Activated naive CD4-positive, alpha-beta T cell treated with Interleukin-2 at 50 U/mL for 16 hours (primary cell): ENCODE measurements at regions not wholly inside any gene's neighbourhood (a gene's known extent, or its start where the extent isn't known, plus 50 kb on each side); places are given as distances from the start of the nearest gene placed in this dataset.

Source experiments
- DNase-seq: peaks from one replicate; pipeline ENCODE4 v3.0.0-alpha.2; 2020

DNA sequence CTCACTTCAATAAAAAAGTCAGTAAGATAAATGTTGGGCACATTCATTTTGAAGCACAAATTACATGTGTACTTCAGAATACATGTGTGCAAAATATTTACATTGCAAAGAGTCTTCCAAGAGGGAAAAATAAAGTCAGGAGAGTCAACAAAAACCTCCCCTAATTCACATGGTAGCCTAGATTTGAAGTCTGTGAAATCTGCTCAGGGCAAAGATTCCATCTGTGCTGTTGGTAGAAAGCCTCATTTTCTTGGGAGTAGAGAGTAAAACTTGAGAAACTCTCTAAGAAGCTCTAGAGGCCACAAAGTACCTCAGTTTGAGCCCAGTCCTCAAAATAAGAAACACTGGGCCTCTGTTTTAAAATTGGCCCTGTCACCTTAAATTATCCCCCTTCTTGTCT lies 303.4 kb downstream of the RAB28 start:
- DNase-seq = no peak

DNA sequence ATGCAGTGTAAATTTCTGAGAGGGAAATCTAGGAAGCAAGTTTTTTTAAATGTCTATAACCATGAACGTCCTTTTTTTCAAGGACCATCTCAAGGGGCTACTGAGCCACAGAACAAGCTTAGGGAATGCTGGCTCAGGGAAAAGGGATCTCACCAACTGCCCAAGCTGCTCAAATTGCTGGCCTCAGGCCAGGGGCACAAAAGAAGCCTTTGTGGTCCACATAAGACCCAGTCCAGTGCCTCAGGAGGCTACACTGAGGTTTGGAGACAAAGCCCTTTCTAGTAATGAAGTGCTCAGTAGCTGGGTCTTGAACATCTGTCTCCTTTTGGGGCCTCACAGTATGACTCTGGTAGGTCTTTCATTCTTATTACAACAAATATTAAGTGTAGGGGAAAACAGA lies 305.5 kb downstream of the RAB28 start:
- DNase-seq = no peak

DNA sequence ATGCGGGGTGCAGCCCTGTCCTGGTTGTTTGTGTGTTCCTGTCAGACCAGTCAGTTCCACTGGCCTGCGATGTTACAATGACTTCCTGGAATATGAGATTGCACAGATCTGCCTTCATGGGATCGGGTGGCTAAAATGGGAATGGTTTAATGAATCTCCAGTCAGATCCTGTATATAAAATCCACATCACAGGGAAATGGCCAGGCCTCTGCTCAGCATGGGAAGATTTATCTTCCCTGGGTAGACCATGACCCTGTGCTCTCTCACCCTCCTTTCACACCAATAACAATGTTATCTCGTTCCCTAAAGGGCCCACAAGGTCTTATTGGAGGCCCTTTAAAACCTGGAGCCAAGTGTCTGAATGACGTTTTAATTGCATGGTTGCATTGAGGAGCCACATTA lies 307.4 kb downstream of the RAB28 start:
- no peak for DNase-seq

DNA sequence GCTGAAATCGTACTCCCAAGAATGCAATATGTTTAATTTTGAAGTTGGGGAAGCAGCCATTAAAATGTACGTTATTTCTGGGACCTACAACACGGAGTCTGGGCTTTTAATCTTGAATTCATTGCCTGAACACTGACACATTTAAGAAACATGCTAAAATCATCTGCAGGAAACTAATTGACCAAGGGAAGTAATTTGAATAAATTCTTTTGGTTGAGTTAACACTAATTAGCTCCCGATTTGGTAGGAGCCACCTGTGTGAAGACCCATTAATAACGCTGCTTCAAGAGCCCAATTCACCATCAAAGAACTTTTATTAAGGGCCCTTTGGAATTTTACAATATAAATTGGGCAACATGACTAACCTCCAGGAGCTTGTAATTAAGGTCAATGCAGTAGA lies 309.2 kb downstream of the RAB28 start:
- DNase-seq = no peak

DNA sequence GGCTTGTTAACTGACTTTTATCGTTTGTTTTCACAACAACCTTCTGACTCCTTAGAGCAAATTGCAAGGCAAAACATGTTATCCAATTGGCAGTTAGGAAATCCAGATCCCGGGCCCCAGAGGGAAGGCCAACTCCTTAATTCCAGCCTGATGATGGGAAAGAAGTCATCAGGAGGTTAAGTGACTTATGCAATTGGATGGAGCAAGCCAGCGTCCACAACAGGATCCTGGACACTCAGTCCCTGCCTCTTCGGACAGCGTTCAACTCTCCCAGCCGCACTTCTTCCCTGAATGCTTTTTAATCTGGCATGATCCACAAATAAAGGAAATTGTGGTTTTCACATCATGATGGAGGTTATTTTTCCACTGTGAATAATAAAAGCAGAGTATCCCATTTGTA lies 310.1 kb downstream of the RAB28 start:
- no peak for DNase-seq

DNA sequence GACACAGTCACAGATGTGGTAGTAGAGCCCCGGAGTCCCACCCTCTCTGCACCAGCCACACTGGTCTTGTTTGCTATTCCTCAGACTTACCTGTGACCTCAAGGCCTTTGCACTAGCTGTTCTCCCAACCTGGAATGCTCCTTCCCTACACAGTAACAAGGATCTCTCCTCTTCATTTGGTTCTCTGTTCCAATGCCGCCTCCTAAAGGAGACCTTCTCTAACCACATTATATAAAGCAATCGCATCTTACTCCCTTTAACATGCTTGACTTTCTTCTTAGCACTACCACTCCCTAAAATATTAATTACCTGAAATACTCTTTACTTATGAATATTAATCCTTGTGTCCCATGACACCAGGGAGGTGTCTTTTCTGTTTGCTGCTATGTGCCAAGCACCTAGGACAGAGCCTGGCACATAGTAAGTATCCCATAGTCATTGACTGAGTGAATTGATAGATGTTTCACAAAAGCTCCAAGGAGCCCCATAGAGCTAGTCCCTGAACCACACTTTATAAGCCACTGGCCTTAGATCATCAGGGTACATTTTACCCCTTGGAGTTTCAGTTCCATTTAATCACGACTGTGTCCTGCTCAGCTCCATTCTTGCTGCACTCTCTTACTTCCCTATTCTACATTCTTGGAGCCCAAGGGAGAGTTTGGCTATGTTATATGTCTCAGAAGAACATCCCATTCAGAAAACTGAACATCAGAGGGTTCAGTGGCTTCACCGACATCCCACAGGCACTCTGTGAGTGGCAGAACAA lies 312.7 kb downstream of the RAB28 start:
- no peak for DNase-seq

DNA sequence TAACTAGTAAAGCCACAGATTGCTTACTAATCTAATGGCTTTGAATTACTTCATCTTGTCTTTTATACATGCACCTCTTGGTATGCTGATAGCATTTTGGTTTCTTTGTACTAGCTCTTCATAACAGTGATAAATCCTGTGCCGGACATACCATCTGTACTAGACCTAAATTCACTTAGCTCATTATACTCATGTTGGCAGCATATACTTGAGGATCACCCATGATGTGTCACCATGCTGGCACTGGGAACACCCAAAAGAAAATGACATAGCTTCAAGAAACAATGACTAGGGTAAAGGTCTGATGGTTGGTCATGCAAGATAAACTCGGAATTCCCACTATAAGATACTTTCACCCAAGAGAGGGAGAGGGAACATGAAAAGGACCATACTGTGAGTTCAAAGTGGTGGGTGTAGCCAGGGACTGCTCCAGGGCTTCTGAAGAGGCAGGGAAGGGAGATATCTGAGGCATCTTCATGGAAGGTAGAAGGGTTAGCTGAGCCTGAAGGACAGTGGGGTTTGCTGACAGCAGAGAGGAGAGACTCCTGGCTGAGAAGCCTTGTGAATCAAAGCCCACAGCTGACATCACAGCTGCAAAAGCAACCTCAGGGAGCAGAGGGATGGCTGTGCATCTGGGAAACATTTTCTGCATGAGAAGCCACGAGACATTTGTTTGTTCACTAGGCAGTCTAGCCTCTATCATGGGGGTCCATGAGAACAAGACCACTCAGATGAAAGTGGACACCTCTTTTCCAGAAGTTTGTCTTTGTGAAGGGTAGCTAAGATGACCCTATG lies 314.2 kb downstream of the RAB28 start:
- DNase-seq = no peak

GRCh38 chr4:13168326-13168725 lies 315.8 kb downstream of the RAB28 start:
- DNase-seq = no peak

DNA sequence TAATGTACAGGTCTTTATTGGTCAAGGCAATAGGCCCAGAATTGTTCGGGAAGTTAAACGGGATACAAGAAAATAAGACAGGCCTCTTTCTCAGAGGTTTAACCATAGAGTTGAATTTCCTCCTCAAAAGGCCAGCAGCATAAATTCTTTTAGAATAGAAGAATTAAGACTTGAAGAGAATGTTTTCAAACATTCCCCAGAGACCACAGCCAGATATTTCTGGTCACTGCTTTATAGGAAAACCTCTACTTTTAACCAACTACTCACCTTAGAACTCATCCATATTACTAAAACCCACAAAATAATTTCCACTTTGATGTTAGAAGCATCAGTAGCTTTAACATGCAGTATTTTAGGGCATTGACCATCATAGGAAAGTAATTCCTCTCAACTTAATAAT lies 317.9 kb downstream of the RAB28 start:
- no peak for DNase-seq

- DNase-seq = no peak
These were observed 319.3 kb downstream of the RAB28 start for GRCh38 chr4:13164783-13165331.

- no peak for DNase-seq
These were observed 321.3 kb downstream of the RAB28 start for GRCh38 chr4:13162886-13163285.

- DNase-seq = no peak
These were observed 323.2 kb downstream of the RAB28 start for GRCh38 chr4:13160920-13161319.

GRCh38 chr4:13159041-13159620 lies 325.0 kb downstream of the RAB28 start:
- no peak for DNase-seq

GRCh38 chr4:13151194-13151593 lies 332.9 kb downstream of the RAB28 start:
- DNase-seq = no peak

- DNase-seq = no peak
These were observed 340.7 kb downstream of the RAB28 start for GRCh38 chr4:13143222-13144070.

DNA sequence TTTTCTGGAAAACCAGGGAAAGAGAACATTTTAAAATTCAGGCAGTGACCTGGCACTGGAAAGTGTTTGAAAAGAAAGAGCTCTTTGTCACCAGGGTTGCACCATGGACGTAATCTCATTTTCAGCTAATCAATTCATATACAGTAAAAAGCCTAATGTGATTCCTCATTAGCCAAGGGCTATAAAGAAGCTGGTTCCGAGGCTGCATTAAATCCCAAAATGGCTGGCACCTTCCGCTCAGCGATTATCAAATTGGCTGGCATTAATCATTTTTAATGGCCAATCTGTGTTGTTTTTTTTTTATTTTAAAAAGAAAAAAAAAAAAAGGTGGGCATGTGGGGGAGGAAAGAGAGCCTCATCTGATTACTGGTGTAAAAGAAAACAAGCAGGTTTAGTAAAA lies 341.4 kb downstream of the RAB28 start:
- no peak for DNase-seq

DNA sequence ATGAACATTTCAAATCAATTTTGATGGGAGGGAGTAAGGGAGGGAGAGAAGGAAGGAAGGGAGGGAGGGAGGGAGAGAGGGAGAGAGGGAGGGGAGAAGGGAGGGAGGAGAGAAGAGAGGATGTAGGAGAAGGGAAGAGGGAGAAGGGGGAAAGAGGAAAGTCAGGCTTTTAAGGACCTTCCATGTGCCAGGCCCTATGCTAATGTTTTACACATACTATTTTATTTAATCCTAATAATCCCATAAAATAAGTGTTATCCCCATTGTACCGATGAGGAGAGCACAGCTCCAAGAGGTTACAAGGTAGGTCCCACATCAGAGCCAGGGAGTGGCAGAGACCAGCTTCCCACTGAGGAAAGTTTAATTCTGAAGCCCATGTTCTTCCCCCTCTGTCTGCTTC lies 341.9 kb downstream of the RAB28 start:
- no peak for DNase-seq

- no peak for DNase-seq
These were observed 346.8 kb downstream of the RAB28 start for GRCh38 chr4:13137390-13137789.

DNA sequence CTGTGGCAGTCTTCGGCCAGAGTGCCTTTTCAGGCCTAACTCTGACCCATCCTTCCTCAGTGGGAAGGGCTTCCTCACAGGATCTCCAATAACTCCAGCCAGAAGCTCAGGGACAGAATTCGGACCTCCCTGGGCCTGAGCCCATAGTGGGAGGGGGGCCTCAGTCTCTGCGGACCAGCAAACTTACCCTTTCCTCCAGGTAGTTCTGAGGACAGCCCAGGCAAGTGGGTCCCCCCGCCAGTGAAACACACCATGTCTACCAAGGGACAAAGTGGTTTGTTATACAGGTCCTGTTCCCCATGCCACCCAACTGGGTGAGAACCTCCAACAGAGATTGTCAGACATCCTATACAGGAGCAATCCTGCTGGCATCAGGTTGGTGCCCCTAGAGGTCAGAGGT lies 350.4 kb downstream of the RAB28 start:
- no peak for DNase-seq

- no peak for DNase-seq
These were observed 353.3 kb downstream of the RAB28 start for GRCh38 chr4:13130848-13131247.

DNA sequence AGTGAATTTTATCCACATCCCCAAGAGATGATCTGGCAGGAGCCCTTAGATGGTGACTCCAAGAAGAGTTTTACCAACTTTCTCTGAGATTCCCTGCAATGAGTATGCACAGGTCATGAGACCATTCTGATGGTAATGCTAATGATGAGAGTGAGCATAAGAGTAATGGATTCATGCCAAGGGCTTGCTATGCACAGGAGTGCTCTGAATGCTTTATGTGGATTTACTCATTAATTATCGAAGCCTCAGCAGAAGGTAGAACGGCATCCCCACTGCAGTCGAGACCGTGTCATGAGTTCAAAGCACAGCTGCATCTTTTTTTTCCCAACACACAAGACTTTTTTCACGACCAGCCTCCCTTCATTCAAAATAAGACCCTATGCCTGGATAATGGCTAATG lies 355.0 kb downstream of the RAB28 start:
- no peak for DNase-seq

- no peak for DNase-seq
These were observed 356.9 kb downstream of the RAB28 start for GRCh38 chr4:13126976-13127910.
